Gastroesophageal sphincter (tissue), 3 donors: ENCODE measurements at regions not wholly inside any gene's neighbourhood (a gene's known extent, or its start where the extent isn't known, plus 50 kb on each side); places are given as distances from the start of the nearest gene placed in this dataset.

Source experiments
- EP300 ChIP-seq: sonication (generic); formaldehyde crosslinking; IDR thresholded peaks from one replicate; pipeline ENCODE4 v1.6.1; 2017; ENCODE audit warnings: antibody characterized with exemption, mild to moderate bottlenecking
- POLR2A ChIP-seq, 2 donors: fragments of 450-650 bp; IDR thresholded peaks; one replicate each; pipeline ENCODE4 v1.6.1; 2017; ENCODE audit warnings: antibody characterized with exemption in 2 of 2, mild to moderate bottlenecking in 2 of 2, moderate library complexity in 1 of 2
- POLR2AphosphoS5 ChIP-seq: sonication (generic); formaldehyde crosslinking; IDR thresholded peaks from one replicate; pipeline ENCODE4 v1.6.1; 2017; ENCODE audit warnings: antibody characterized with exemption
- TF ChIP-seq, protein P1 (sequence below), 4 experiments: fragments of 200-600 bp in 2 of 4; fragments of 450-650 bp in 2 of 4; sonication (generic) in 1 of 4; IDR thresholded peaks; one replicate each; pipeline ENCODE4 v1.5.1; 2017 to 2019; ENCODE audit warnings: antibody characterized with exemption in 4 of 4, mild to moderate bottlenecking in 2 of 4, moderate library complexity in 2 of 4

GRCh38 chr5:17999858-18000257 is 365.6 kb downstream of the TAF11L14 start:
- TF ChIP-seq, protein P1, sequence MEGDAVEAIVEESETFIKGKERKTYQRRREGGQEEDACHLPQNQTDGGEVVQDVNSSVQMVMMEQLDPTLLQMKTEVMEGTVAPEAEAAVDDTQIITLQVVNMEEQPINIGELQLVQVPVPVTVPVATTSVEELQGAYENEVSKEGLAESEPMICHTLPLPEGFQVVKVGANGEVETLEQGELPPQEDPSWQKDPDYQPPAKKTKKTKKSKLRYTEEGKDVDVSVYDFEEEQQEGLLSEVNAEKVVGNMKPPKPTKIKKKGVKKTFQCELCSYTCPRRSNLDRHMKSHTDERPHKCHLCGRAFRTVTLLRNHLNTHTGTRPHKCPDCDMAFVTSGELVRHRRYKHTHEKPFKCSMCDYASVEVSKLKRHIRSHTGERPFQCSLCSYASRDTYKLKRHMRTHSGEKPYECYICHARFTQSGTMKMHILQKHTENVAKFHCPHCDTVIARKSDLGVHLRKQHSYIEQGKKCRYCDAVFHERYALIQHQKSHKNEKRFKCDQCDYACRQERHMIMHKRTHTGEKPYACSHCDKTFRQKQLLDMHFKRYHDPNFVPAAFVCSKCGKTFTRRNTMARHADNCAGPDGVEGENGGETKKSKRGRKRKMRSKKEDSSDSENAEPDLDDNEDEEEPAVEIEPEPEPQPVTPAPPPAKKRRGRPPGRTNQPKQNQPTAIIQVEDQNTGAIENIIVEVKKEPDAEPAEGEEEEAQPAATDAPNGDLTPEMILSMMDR (IDR thresholded peaks at IDR 0.05) = no peak
- no peak for TF ChIP-seq POLR2A (IDR thresholded peaks at IDR 0.05)
- TF ChIP-seq EP300 = no peak
- no peak for TF ChIP-seq POLR2AphosphoS5
